ENCODE measurements at regions not wholly inside any gene's neighbourhood (a gene's known extent, or its start where the extent isn't known, plus 50 kb on each side); places are given as distances from the start of the nearest gene placed in this dataset.

DNA sequence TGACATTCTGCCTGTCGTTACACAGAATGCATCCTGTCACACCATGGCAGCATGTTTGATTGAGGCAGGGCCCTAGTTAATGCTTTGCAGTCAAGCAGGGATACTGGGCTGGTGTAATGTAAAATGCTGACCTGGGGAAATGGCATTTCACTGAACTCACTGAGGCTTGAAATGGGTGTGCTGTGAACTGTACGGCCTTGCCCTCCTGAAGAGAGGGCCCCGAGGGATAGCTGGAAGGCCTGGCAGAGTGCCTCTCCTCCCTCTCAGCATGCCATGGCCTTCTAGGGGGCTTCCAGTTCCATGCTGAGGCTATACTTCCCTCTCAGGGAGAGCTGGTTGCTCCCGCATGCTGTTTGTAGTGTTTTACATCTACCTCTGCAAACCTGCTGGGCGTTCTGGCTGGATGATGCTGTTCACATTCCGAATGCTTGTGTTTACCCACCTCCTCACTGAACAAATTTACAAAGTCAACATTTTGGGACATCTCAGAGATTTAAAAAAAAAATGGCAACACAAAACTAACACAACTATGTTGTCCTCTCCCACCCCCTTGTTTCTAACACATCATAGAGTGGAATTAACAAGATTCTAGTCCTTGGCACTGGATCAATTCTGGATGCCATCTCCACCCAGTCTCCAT is 416.7 kb upstream of the CADM1 start:
- TF ChIP-seq, protein P1, sequence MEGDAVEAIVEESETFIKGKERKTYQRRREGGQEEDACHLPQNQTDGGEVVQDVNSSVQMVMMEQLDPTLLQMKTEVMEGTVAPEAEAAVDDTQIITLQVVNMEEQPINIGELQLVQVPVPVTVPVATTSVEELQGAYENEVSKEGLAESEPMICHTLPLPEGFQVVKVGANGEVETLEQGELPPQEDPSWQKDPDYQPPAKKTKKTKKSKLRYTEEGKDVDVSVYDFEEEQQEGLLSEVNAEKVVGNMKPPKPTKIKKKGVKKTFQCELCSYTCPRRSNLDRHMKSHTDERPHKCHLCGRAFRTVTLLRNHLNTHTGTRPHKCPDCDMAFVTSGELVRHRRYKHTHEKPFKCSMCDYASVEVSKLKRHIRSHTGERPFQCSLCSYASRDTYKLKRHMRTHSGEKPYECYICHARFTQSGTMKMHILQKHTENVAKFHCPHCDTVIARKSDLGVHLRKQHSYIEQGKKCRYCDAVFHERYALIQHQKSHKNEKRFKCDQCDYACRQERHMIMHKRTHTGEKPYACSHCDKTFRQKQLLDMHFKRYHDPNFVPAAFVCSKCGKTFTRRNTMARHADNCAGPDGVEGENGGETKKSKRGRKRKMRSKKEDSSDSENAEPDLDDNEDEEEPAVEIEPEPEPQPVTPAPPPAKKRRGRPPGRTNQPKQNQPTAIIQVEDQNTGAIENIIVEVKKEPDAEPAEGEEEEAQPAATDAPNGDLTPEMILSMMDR (IDR thresholded peaks at IDR 0.05 in 4 of 5, conservative IDR thresholded peaks at IDR 0.05 in 1 of 5), result no peak
- no peak for TF ChIP-seq POLR2A (IDR thresholded peaks at IDR 0.05)

Data from gastrocnemius medialis (tissue), 4 donors.